Right lobe of liver (tissue), 6 donors: ENCODE measurements at regions not wholly inside any gene's neighbourhood (a gene's known extent, or its start where the extent isn't known, plus 50 kb on each side); places are given as distances from the start of the nearest gene placed in this dataset.

Experiments used
- ATAC-seq, 4 donors: fragments of 200-7000 bp; cut with Tn5 transposase; one replicate each; pipeline ENCODE4 v1.9.1; 2020; ENCODE audit warnings: mild to moderate bottlenecking in 4 of 4, moderate library complexity in 4 of 4
- DNase-seq, 3 donors: peaks; one replicate each; pipeline ENCODE4 v3.0.0-alpha.2; 2020
- H3K27ac ChIP-seq, 3 donors: fragments of 200-600 bp; one replicate each; pipeline ENCODE4 v1.8.0; 2022
- H3K27me3 ChIP-seq, 2 donors: fragments of 200-600 bp; one replicate each; pipeline ENCODE4 v1.8.0; 2022
- H3K36me3 ChIP-seq, 4 donors: fragments of 200-600 bp; sonication (generic) in 1 of 4; one replicate each; pipeline versions ENCODE4 v1.5.1 to v1.8.0; 2017 to 2022; ENCODE audit warnings: control low read depth in 1 of 4
- H3K4me1 ChIP-seq, 4 donors: fragments of 200-600 bp; sonication (generic) in 1 of 4; one replicate each; pipeline versions ENCODE4 v1.5.1 to v1.8.0; 2017 to 2022; ENCODE audit warnings: control low read depth in 1 of 4
- H3K4me3 ChIP-seq, 3 donors: fragments of 200-600 bp; one replicate each; pipeline ENCODE4 v1.8.0; 2022
- H3K9me3 ChIP-seq, 4 donors: fragments of 200-600 bp; sonication (generic) in 1 of 4; one replicate each; pipeline versions ENCODE4 v1.5.1 to v1.8.0; 2017 to 2022; ENCODE audit warnings: control low read depth in 1 of 4
- CTCF ChIP-seq, 4 donors: fragments of 200-600 bp in 3 of 4; fragments of 450-650 bp in 1 of 4; IDR thresholded peaks; one replicate each; pipeline versions ENCODE4 v1.5.1 to v1.8.0; 2016 to 2022; ENCODE audit warnings: antibody characterized with exemption in 4 of 4, mild to moderate bottlenecking in 2 of 4
- POLR2A ChIP-seq: fragments of 450-650 bp; IDR thresholded peaks from one replicate; pipeline ENCODE4 v1.6.1; 2017; ENCODE audit warnings: antibody characterized with exemption, mild to moderate bottlenecking
- WGBS: methylation state at CpG from one replicate; pipeline ENCODE4 v1.1.6; 2018; ENCODE audit warnings: low coverage, low lambda C conversion rate; ENCODE audit not compliant: insufficient coverage; ENCODE audit errors: missing lambda C conversion rate; 5-methylcytosine and 5-hydroxymethylcytosine counted together
- intact Hi-C, 2 donors: fragments of 100-400 bp; cut with DNase I; formaldehyde crosslinking; loops; one replicate each; pipeline versions ENCODE4 v1.11.2 to v1.14.1; 2022
- donor health status: DM: no; HTN: yes; CAD: no.
- donor health status: DM: no; HTN: no; CAD: no.
- donor health status: DM: no; HTN: no; CAD: no.
- donor health status: DM: no; HTN: yes; CAD: no.
- donor health status: DM: no; HTN: yes; CAD: no.

GRCh38 chr5:153865016-153865415 is 173.7 kb downstream of the FAM114A2 start:
- no peak overlapping the region for H3K27ac ChIP-seq
- ATAC-seq (no peak), DNase-seq (no peak)
- no peak for TF ChIP-seq CTCF (IDR thresholded peaks at IDR 0.05)
- no peak for TF ChIP-seq POLR2A
- H3K9me3 ChIP-seq, result no peaks in the 10 kb centered on the region
- no peaks in the 10 kb centered on the region for H3K4me1 ChIP-seq
- WGBS, result 31% methylated on average over 2 of the region's 2 CpGs
- H3K27me3 ChIP-seq, result no peaks in the 10 kb centered on the region
- intact Hi-C loops, result no loop called here
- H3K4me3 ChIP-seq, result no peak overlapping the region
- no peaks in the 10 kb centered on the region for H3K36me3 ChIP-seq

GRCh38 chr5:153863951-153864350 is 174.8 kb downstream of the FAM114A2 start:
- WGBS, result 31% methylated on average over 2 of the region's 2 CpGs
- intact Hi-C loops, result no loop called here
- DNase-seq, result no peak

More at GRCh38 chr5:153863951-153864350, 174.8 kb downstream of the FAM114A2 start:
- H3K9me3 ChIP-seq, result no peaks in the 10 kb centered on the region
- no peaks in the 10 kb centered on the region for H3K36me3 ChIP-seq
- no peak for ATAC-seq
- H3K27ac ChIP-seq, result no peak overlapping the region
- TF ChIP-seq CTCF (IDR thresholded peaks at IDR 0.05) (no peak), POLR2A (no peak)
- no peak overlapping the region for H3K4me3 ChIP-seq
- H3K4me1 ChIP-seq, result no peaks in the 10 kb centered on the region
- no peaks in the 10 kb centered on the region for H3K27me3 ChIP-seq
